CMK (cell line): ENCODE measurements at regions not wholly inside any gene's neighbourhood (a gene's known extent, or its start where the extent isn't known, plus 50 kb on each side); places are given as distances from the start of the nearest gene placed in this dataset.

Source experiments
- DNase-seq: peaks from one replicate; pipeline ENCODE4 v3.0.0-alpha.2; 2010; ENCODE audit warnings: low read depth

DNA sequence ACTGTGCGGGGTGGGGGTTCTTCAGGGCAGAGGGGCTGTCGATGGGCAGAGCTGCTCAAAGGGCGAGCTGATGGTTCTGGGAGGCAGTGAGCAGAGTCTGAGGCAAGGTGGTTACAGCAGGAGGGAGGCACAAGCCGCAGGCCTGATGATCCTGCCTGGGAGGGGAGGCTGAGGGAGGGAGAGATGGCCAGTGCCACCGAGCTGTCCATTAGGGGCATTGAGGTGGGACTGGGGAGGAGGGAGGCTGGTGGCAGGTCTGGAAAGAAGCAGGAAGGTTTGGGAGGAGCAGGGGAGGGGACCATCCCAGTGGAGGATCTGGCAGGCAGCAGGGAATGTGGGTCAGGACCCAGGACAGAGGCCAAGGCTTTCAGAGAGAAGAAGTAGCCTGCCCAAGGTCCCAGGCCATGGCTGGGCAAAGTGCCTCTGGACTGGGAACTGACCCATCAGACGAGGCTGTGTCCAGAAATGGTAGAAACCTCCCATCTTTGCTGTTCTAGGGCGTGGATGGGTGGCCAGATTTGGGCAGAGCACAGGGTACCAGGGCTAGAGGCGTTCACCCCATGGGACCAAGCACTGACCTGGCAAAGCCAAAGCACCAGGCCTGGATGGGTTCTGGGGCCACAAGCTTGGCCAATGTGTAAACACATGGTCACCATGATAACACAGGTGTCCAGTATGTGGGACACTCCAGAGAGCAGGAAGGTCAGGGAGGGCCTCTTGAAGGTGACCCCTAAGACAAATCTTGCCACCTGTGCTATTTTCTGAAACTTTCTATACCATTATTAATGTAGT, 55.5 kb downstream of the INHBB start:
- DNase-seq: no peak

DNA sequence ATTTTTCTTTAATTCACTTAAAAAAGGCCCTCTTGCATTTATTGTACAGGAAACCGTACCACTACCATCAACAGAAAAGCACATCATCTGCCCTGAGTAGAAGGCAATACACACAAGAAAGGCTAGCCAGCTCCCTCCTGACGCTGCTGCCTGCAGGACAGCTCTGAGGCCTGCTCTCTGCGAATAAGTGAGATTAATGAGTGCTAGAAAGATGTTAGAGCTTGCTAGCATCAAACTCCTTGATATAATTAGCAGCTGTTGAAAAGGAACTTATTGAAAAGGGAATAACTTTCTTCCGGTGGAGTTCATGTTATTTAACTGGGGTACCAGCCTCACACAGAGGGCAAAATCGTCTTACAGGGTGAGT, 56.1 kb downstream of the INHBB start:
- no peak for DNase-seq

GRCh38 chr2:120402508-120402907, 56.6 kb downstream of the INHBB start:
- no peak for DNase-seq

- DNase-seq: no peak
These were observed 57.3 kb downstream of the INHBB start for GRCh38 chr2:120403261-120403660.

GRCh38 chr2:120403676-120404075, 57.7 kb downstream of the INHBB start:
- DNase-seq: no peak

- no peak for DNase-seq
These were observed 58.3 kb downstream of the INHBB start for GRCh38 chr2:120404274-120404673.

- no peak for DNase-seq
These were observed 59.2 kb downstream of the INHBB start for GRCh38 chr2:120404941-120405758.

DNA sequence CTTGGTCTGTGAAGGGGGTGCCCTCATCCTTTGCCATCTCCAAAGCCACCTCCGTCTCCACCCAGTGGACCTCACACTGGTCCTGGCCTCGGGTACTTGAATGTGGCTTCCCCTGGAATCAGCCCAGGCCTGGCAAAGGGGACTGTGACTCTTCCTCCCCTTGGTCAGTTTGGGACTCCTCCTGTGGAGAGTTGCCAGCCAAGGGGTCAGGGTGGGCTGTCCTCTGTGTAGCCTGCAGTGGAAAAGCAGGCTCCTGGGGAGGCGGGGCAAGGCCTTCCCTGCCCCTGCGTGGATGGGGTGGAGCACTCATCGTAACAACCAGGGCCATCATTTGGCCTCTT, 59.8 kb downstream of the INHBB start:
- DNase-seq: no peak

DNA sequence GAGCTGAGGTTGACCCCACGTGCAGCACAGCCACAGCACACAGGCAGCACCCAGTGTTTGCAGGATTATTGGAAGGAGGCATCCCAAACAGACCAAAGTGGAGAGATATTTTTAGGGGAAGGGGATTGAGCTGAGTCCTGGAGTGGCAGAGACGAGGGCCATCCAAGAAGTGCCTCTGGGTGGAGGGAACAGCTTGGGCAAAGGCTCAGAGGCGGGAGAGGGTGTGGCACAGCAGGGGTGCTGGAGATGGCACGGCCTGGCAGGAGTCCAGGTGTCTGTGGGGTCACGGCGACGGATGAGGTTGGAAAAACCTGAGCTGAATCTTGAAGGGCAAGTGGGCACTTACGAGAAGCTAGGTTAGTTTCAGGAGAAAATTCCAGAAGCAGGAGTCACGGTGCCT, 60.6 kb downstream of the INHBB start:
- no peak for DNase-seq

- no peak for DNase-seq
These were observed 64.6 kb downstream of the INHBB start for GRCh38 chr2:120410487-120410886.

- no peak for DNase-seq
These were observed 69.1 kb downstream of the INHBB start for GRCh38 chr2:120415060-120415459.

- no peak for DNase-seq
These were observed 70.0 kb downstream of the INHBB start for GRCh38 chr2:120415728-120416509.

- no peak for DNase-seq
These were observed 72.3 kb downstream of the INHBB start for GRCh38 chr2:120418174-120418787.

GRCh38 chr2:120419073-120419472, 73.1 kb downstream of the INHBB start:
- no peak for DNase-seq

- DNase-seq: no peak
These were observed 74.0 kb downstream of the INHBB start for GRCh38 chr2:120419955-120420354.

GRCh38 chr2:120421126-120421829, 75.3 kb downstream of the INHBB start:
- no peak for DNase-seq

DNA sequence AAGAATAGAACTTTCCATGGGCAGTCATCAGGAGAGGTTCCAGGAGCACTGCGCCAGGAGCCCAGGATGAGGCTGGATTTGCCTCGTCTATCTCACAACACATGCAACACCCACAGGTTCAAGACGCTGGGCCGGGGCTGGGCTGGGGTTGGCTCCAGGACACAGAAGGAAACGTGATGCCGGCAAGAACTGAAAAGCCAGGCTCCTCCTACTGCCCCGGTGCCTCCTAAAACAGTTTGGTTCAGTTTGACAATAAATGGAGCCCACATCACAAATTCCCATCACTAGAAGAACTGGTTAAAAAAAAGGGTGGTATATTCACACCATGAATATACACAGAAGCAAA, 75.9 kb downstream of the INHBB start:
- DNase-seq: no peak

DNA sequence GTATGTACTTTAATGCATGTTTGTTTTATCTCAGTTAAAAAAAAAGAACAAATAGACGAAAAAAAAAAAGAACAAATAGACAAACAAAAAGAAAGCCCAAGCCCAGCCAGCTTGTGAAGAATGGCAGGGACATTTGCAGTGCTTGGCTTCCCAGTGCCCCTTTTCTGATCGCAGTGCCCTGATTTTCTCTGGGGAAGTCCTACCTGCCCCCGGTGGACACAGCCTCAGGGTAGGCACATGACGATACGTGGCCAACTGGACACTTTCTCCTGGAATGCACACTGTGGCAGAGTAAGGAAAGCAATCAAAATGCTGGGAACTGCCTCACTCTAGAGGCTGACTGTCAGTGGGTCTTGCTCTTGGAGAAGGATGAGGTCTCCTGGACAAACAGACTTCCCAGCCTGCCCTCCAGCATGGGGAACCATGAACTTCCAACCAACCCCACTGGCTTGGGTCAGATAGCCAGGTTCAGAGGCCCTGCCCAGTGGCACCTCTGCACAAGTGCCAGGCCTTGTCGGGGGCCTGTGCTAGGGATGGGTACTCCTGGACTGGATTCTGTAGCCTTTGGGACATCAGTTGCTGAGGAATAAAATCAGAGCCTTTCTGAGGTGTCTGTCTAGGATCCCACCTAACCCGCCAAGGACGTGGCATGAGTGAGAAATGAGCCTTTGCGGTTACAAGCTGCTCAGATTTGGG, 76.7 kb downstream of the INHBB start:
- no peak for DNase-seq

DNA sequence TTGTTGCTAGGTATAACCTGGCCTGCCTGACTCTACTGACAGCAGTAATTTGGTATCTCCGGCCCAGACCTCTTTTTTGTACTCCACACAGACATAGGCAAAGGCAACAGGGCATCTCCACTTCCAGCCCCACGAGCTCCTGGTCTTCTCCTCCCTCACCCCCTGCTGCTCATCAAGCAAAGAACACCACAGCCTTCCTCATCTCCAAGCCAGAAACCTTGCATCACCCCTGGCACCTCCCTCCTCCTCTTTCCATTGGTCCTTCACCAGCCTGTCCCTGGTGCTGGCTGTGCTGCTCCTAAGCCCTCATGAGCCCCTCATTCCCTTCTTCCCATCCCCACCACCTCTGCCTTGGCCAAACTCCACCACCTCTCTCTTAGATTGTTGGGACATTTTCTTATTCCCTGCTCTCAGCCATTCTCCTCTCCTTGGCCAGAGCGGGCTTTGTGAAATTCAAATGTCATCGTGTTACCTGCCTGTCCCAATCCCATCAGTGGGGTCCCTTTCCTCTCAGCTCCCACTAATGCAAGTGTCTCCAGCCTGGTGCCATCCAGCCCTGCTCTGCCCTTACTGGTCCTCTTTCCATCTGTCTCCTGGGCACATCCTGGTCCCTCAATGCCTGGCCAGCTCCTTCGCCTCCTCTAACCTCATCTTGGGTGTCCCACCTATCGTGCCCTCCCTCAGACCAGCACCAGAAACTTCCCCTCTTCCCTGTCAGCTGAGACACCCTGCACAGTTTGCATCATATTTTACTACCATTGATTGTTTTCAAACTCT, 77.4 kb downstream of the INHBB start:
- no peak for DNase-seq

DNA sequence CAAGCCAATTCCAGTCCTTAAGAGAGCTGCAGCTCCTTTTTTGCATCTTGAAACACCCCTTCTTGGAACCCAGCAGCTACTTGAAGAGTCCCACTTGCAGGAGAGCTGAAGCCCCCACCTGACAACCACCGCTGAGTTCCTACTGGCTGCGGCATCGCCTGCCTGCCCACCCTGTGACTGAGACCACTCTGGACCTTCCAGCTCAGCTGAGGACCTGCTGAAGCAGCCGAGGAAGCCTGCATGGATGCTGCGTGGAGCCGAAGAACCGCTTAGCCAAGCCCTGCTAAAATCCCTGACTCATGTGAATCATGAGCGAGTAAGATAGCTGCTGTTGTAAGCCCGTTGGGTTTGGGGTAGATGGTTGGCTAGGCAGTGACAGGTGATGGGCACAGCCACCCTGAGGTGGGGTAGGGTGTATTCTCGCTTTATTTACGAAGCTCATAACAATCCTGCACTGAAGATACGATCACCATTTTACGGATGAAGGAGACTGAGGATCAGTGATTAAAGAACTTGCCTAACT, 78.4 kb downstream of the INHBB start:
- DNase-seq: no peak
